DOHH2 (cell line): ENCODE measurements at regions not wholly inside any gene's neighbourhood (a gene's known extent, or its start where the extent isn't known, plus 50 kb on each side); places are given as distances from the start of the nearest gene placed in this dataset.
"Not testable (repeated sequence)": the region's sequence is repeated elsewhere in the genome, so short reads cannot be mapped to it uniquely, and the experiment has no call there.

Experiments used
- H3F3A ChIP-seq: fragments of 200-600 bp; sonication (generic), shearing (Covaris generic); 2 replicates; pipeline ENCODE4 v1.6.0; 2016; ENCODE audit warnings: antibody characterized with exemption, mild to moderate bottlenecking; ENCODE audit not compliant: control insufficient read depth, insufficient read depth
- H3K27ac ChIP-seq: fragments of 200-600 bp; sonication (generic); 2 replicates; pipeline ENCODE4 v1.5.1; 2014; ENCODE audit warnings: low read depth, mild to moderate bottlenecking, low read length, moderate library complexity
- H3K27me3 ChIP-seq: fragments of 200-600 bp; sonication (generic); 2 replicates; pipeline ENCODE4 v1.6.1; 2014; ENCODE audit warnings: mild to moderate bottlenecking, low read length, mixed read lengths; ENCODE audit not compliant: control insufficient read depth
- H3K36me3 ChIP-seq: fragments of 200-600 bp; sonication (generic); 2 replicates; pipeline ENCODE4 v1.6.1; 2014; ENCODE audit warnings: mild to moderate bottlenecking, low read length, moderate library complexity, mixed read lengths; ENCODE audit not compliant: control insufficient read depth
- H3K4me1 ChIP-seq: fragments of 200-600 bp; sonication (generic); 2 replicates; pipeline ENCODE4 v1.6.1; 2014; ENCODE audit warnings: mild to moderate bottlenecking, low read length, mixed read lengths; ENCODE audit not compliant: control insufficient read depth
- H3K4me2 ChIP-seq: fragments of 200-600 bp; sonication (generic); 2 replicates; pipeline ENCODE4 v1.6.0; 2014; ENCODE audit warnings: mild to moderate bottlenecking, low read length, moderate library complexity
- H3K4me3 ChIP-seq: fragments of 200-600 bp; sonication (generic); 2 replicates; pipeline ENCODE4 v1.5.1; 2014; ENCODE audit warnings: mild to moderate bottlenecking, low read length, mixed read lengths
- H3K79me2 ChIP-seq: fragments of 200-600 bp; sonication (generic); 2 replicates; pipeline ENCODE4 v1.6.1; 2014; ENCODE audit warnings: mild to moderate bottlenecking, low read length, mixed read lengths; ENCODE audit not compliant: control insufficient read depth
- H3K9me2 ChIP-seq: fragments of 200-600 bp; sonication (generic); replicated peaks from 2 replicates; pipeline ENCODE4 v1.6.1; 2014; ENCODE audit warnings: mild to moderate bottlenecking, low read length, mixed read lengths; ENCODE audit not compliant: control insufficient read depth
- H3K9me3 ChIP-seq: fragments of 200-600 bp; sonication (generic); 2 replicates; pipeline ENCODE4 v1.6.1; 2014; ENCODE audit warnings: antibody characterized with exemption, low read length, mixed read lengths; ENCODE audit not compliant: control insufficient read depth, insufficient read depth
- H4K20me1 ChIP-seq: fragments of 200-600 bp; sonication (generic); 2 replicates; pipeline ENCODE4 v1.6.0; 2014; ENCODE audit warnings: low read depth, mild to moderate bottlenecking, antibody characterized with exemption, low read length, moderate library complexity; ENCODE audit not compliant: control insufficient read depth, insufficient read depth
- CTCF ChIP-seq: fragments of 200-600 bp; sonication (generic); IDR thresholded peaks from one replicate; pipeline ENCODE4 v1.5.1; 2014; ENCODE audit warnings: antibody characterized with exemption, mild to moderate bottlenecking, low read depth, low read length; ENCODE audit not compliant: poor library complexity, severe bottlenecking
- EZH2phosphoT487 ChIP-seq: fragments of 200-600 bp; sonication (generic); IDR thresholded peaks from 2 replicates; pipeline ENCODE4 v1.6.1; 2017; ENCODE audit warnings: borderline replicate concordance, mild to moderate bottlenecking, antibody characterized with exemption, low read length, moderate library complexity, mixed read lengths

- H3K9me3 ChIP-seq, result no peaks in the 10 kb centered on the region
- H3K27ac ChIP-seq, result no peak overlapping the region
- H3K27me3 ChIP-seq, result no peaks in the 10 kb centered on the region
- H3K4me1 ChIP-seq, result no peaks in the 10 kb centered on the region
- H3K4me2 ChIP-seq, result no peak overlapping the region
- no peaks in the 10 kb centered on the region for H3K79me2 ChIP-seq
- TF ChIP-seq EZH2phosphoT487 (no peak), CTCF (peak; percentile 15)
- no peaks in the 10 kb centered on the region for H3K9me2 ChIP-seq
- no peaks in the 10 kb centered on the region for H4K20me1 ChIP-seq
- H3K36me3 ChIP-seq, result no peaks in the 10 kb centered on the region
- H3K4me3 ChIP-seq, result no peak overlapping the region
- H3F3A ChIP-seq, result no peaks in the 10 kb centered on the region
These were observed 108.4 kb upstream of the ZWINT start for GRCh38 chr10:56469482-56469881.

GRCh38 chr10:56466005-56466404 lies 104.9 kb upstream of the ZWINT start:
- Histone ChIP-seq H3K4me3 (no peak overlapping the region), H3K79me2 (no peaks in the 10 kb centered on the region), H3K4me2 (no peak overlapping the region), H3F3A (no peaks in the 10 kb centered on the region), H3K27me3 (no peaks in the 10 kb centered on the region), H3K9me3 (no peaks in the 10 kb centered on the region), H3K27ac (no peak overlapping the region), H4K20me1 (no peaks in the 10 kb centered on the region), H3K9me2 (no peaks in the 10 kb centered on the region), H3K4me1 (no peaks in the 10 kb centered on the region), H3K36me3 (no peaks in the 10 kb centered on the region)
- TF ChIP-seq EZH2phosphoT487 (no peak), CTCF (no peak)

- Histone ChIP-seq H3K9me3 (no peaks in the 10 kb centered on the region), H3K4me1 (0 out of 2 replicates have a peak, but pooled peaks cover 3% of the 10 kb centered on the region), H3K27ac (no peak overlapping the region), H3K27me3 (no peaks in the 10 kb centered on the region), H3K79me2 (no peaks in the 10 kb centered on the region), H3K36me3 (no peaks in the 10 kb centered on the region), H3K4me3 (no peak overlapping the region), H3K4me2 (no peak overlapping the region), H3K9me2 (no peaks in the 10 kb centered on the region), H3F3A (no peaks in the 10 kb centered on the region), H4K20me1 (no peaks in the 10 kb centered on the region)
- TF ChIP-seq EZH2phosphoT487 (no peak), CTCF (peak; percentile 33)
These were observed 88.7 kb upstream of the ZWINT start for GRCh38 chr10:56449770-56450169.

- not testable (repeated sequence) for H4K20me1 ChIP-seq, H3F3A ChIP-seq, H3K4me2 ChIP-seq, H3K36me3 ChIP-seq, H3K27ac ChIP-seq, H3K27me3 ChIP-seq, H3K79me2 ChIP-seq, H3K4me3 ChIP-seq, H3K9me2 ChIP-seq, H3K4me1 ChIP-seq, H3K9me3 ChIP-seq
These were observed 86.6 kb upstream of the ZWINT start for GRCh38 chr10:56447613-56448012.

- H3K4me3 ChIP-seq, H3K4me1 ChIP-seq, H3K36me3 ChIP-seq, H3K4me2 ChIP-seq, H3K79me2 ChIP-seq, H3K9me2 ChIP-seq, H4K20me1 ChIP-seq, H3K9me3 ChIP-seq, H3K27me3 ChIP-seq, H3F3A ChIP-seq, H3K27ac ChIP-seq: not testable (repeated sequence)
These were observed 80.3 kb upstream of the ZWINT start for GRCh38 chr10:56441337-56441736.
